ENCODE measurements at regions not wholly inside any gene's neighbourhood (a gene's known extent, or its start where the extent isn't known, plus 50 kb on each side); places are given as distances from the start of the nearest gene placed in this dataset.

GRCh38 chr12:125198652-125199051 lies 133.4 kb downstream of the AACS start:
- H3K27ac ChIP-seq = no peak overlapping the region
- no peak for DNase-seq
- no peaks in the 10 kb centered on the region for H3K4me1 ChIP-seq (replicated peaks in 1 of 2)
- H3K4me3 ChIP-seq = no peak overlapping the region
- H3K36me3 ChIP-seq (replicated peaks in 1 of 2) = no peaks in the 10 kb centered on the region
- H3K9me3 ChIP-seq (replicated peaks in 1 of 3) = no peaks in the 10 kb centered on the region
- TF ChIP-seq POLR2A (IDR thresholded peaks at IDR 0.05) (no peak), CTCF (IDR thresholded peaks at IDR 0.05) (no peak)
- 17 to 21% (median 19%) methylated on average over 4 of the region's 4 CpGs for WGBS, 4 donors
- H3K27me3 ChIP-seq = peaks cover 3% of the 10 kb centered on the region
- intact Hi-C loops (cut with DNase I) = no loop called here

GRCh38 chr12:125201090-125201489 lies 135.9 kb downstream of the AACS start:
- TF ChIP-seq POLR2A (IDR thresholded peaks at IDR 0.05) = no peak
- no peak for TF ChIP-seq CTCF (IDR thresholded peaks at IDR 0.05)
- H3K4me1 ChIP-seq (replicated peaks in 1 of 2) = no peaks in the 10 kb centered on the region
- no peaks in the 10 kb centered on the region for H3K9me3 ChIP-seq (replicated peaks in 1 of 3)
- H3K4me3 ChIP-seq = no peak overlapping the region
- intact Hi-C loops (cut with DNase I) = no loop called here
- H3K27me3 ChIP-seq = no peaks in the 10 kb centered on the region
- H3K27ac ChIP-seq = no peak overlapping the region
- H3K36me3 ChIP-seq (replicated peaks in 1 of 2) = no peaks in the 10 kb centered on the region
- DNase-seq = no peak
- WGBS, 4 donors = 78 to 86% (median 81%) methylated on average over 3 of the region's 3 CpGs

- 66 to 78% (median 70%) methylated on average over 2 of the region's 2 CpGs for WGBS, 4 donors
- Histone ChIP-seq H3K9me3 (replicated peaks in 1 of 3) (no peaks in the 10 kb centered on the region), H3K36me3 (replicated peaks in 1 of 2) (no peaks in the 10 kb centered on the region), H3K4me1 (replicated peaks in 1 of 2) (no peaks in the 10 kb centered on the region), H3K27me3 (no peaks in the 10 kb centered on the region), H3K4me3 (no peak overlapping the region), H3K27ac (no peak overlapping the region)
- TF ChIP-seq CTCF (IDR thresholded peaks at IDR 0.05) (no peak), POLR2A (IDR thresholded peaks at IDR 0.05) (no peak)
- DNase-seq = no peak
- intact Hi-C loops (cut with DNase I) = no loop called here
Observed at GRCh38 chr12:125201940-125202339, 136.7 kb downstream of the AACS start.

GRCh38 chr12:125202421-125202820 lies 137.2 kb downstream of the AACS start:
- no peak for DNase-seq
- Histone ChIP-seq H3K27me3 (no peaks in the 10 kb centered on the region), H3K4me3 (no peak overlapping the region), H3K27ac (no peak overlapping the region), H3K36me3 (replicated peaks in 1 of 2) (no peaks in the 10 kb centered on the region), H3K9me3 (replicated peaks in 1 of 3) (no peaks in the 10 kb centered on the region), H3K4me1 (replicated peaks in 1 of 2) (no peaks in the 10 kb centered on the region)
- intact Hi-C loops (cut with DNase I) = no loop called here
- WGBS, 4 donors = 57 to 92% (median 58%) methylated on average over 1 of the region's 1 CpG; no CpG with 5 or more reads in 1 of the 4 donors
- TF ChIP-seq CTCF (IDR thresholded peaks at IDR 0.05) = no peak
- no peak for TF ChIP-seq POLR2A (IDR thresholded peaks at IDR 0.05)

Data from adrenal gland (tissue), 9 donors.